H1 (cell line): ENCODE measurements at regions not wholly inside any gene's neighbourhood (a gene's known extent, or its start where the extent isn't known, plus 50 kb on each side); places are given as distances from the start of the nearest gene placed in this dataset.

Source experiments
- CTCF ChIA-PET: fragments of 300-600 bp; sonication (Branson Sonifier 250); formaldehyde crosslinking; loops from one replicate; lab custom pipeline; 2021; ENCODE audit not compliant: partially characterized antibody; lab: Charles Lee
- POLR2A ChIA-PET: fragments of 300-600 bp; sonication (Branson Sonifier 250); formaldehyde crosslinking; loops from one replicate; lab custom pipeline; 2021; ENCODE audit warnings: inconsistent platforms; ENCODE audit not compliant: partially characterized antibody; lab: Charles Lee
- DNase-seq, 2 experiments: peaks; one replicate each; pipeline versions ENCODE4 v3.0.0 to v3.0.0-alpha.2; 2010 to 2022; ENCODE audit warnings: low spot score in 2 of 2, low read depth in 1 of 2, mixed read lengths in 1 of 2
- FAIRE-seq: peaks from 2 replicates; lab custom pipeline; 2011; peaks lifted over from hg19 to GRCh38; lab: Jason Lieb, UNC
- H2AFZ ChIP-seq: 2 replicates; pipeline ENCODE4 v1.8.1; 2012; ENCODE audit warnings: low read length, inconsistent platforms
- H2AK5ac ChIP-seq: 2 replicates; pipeline ENCODE4 v1.6.1; 2013; ENCODE audit warnings: low read depth, low read length
- H2BK120ac ChIP-seq: replicated peaks from 2 replicates; pipeline ENCODE3; 2013; ENCODE audit warnings: low read depth, low read length, inconsistent platforms
- H2BK12ac ChIP-seq: 2 replicates; pipeline ENCODE4 v1.6.1; 2013; ENCODE audit warnings: low read depth, low read length
- H2BK15ac ChIP-seq: 2 replicates; pipeline ENCODE4 v1.6.1; 2013; ENCODE audit warnings: low read length
- H2BK20ac ChIP-seq: 2 replicates; pipeline ENCODE4 v1.6.1; 2013; ENCODE audit warnings: low read length
- H2BK5ac ChIP-seq: 2 replicates; pipeline ENCODE4 v1.6.1; 2013; ENCODE audit warnings: low read depth, low read length
- H3K14ac ChIP-seq: 2 replicates; pipeline ENCODE4 v1.6.1; 2013; ENCODE audit warnings: inconsistent platforms; ENCODE audit not compliant: insufficient read length
- H3K18ac ChIP-seq: 2 replicates; pipeline ENCODE4 v1.6.1; 2013; ENCODE audit warnings: low read length; ENCODE audit errors: extremely low read depth
- H3K23ac ChIP-seq: 2 replicates; pipeline ENCODE4 v1.6.1; 2013; ENCODE audit warnings: inconsistent platforms; ENCODE audit not compliant: insufficient read length
- H3K23me2 ChIP-seq: 2 replicates; pipeline ENCODE4 v1.6.1; 2013; ENCODE audit warnings: low read depth, low read length
- H3K27ac ChIP-seq: 2 replicates; pipeline ENCODE4 v1.6.1; 2011; ENCODE audit warnings: low read depth, low read length, inconsistent platforms
- H3K27me3 ChIP-seq, 4 experiments: replicated peaks in 1 of 4; 1 replicate in 1 of 4; 2 replicates in 3 of 4; pipeline versions ENCODE4 v1.6.1 to v1.8.1; 2011 to 2013; ENCODE audit warnings: low read length in 3 of 4, mild to moderate bottlenecking in 3 of 4, inconsistent platforms in 2 of 4, mixed read lengths in 2 of 4, moderate library complexity in 1 of 4; ENCODE audit not compliant: control insufficient read depth in 3 of 4, insufficient read depth in 3 of 4; ENCODE audit errors: extremely low read depth in 1 of 4
- H3K36me3 ChIP-seq, 4 experiments: 2 replicates each; pipeline versions ENCODE4 v1.6.1 to v1.8.1; 2011 to 2013; ENCODE audit warnings: mild to moderate bottlenecking in 4 of 4, low read length in 3 of 4, moderate library complexity in 2 of 4, control low read depth in 1 of 4, inconsistent platforms in 1 of 4; ENCODE audit not compliant: insufficient read depth in 4 of 4, control insufficient read depth in 2 of 4
- H3K4ac ChIP-seq: replicated peaks from 2 replicates; pipeline ENCODE3; 2013; ENCODE audit warnings: low read length, low read depth, mixed read lengths, inconsistent platforms; ENCODE audit not compliant: insufficient read length
- H3K4me1 ChIP-seq, 4 experiments: replicated peaks in 1 of 4; 1 replicate in 1 of 4; 2 replicates in 3 of 4; pipeline versions ENCODE4 v1.6.1 to v1.8.1; 2011 to 2013; ENCODE audit warnings: low read length in 3 of 4, inconsistent platforms in 2 of 4, mixed read lengths in 1 of 4; ENCODE audit not compliant: insufficient read depth in 4 of 4, control insufficient read depth in 3 of 4
- H3K4me2 ChIP-seq, 2 experiments: 2 replicates each; pipeline versions ENCODE4 v1.6.1 to v1.8.1; 2011 to 2013; ENCODE audit warnings: low read depth in 2 of 2, low read length in 2 of 2, control low read depth in 1 of 2, inconsistent platforms in 1 of 2, mild to moderate bottlenecking in 1 of 2; ENCODE audit not compliant: insufficient read depth in 1 of 2
- H3K4me3 ChIP-seq, 4 experiments: fragments of 200-600, 300-600 bp in 1 of 4; sonication (generic), shearing (Covaris generic), sonication (Bioruptor Twin) in 1 of 4; 2 replicates each; pipeline versions ENCODE4 v1.5.1 to v1.8.1; 2011 to 2016; ENCODE audit warnings: low read length in 4 of 4, low read depth in 3 of 4, control low read depth in 2 of 4, inconsistent platforms in 2 of 4, mild to moderate bottlenecking in 2 of 4, mixed read lengths in 1 of 4, moderate library complexity in 1 of 4; ENCODE audit not compliant: insufficient read depth in 2 of 4; ENCODE audit errors: extremely low read depth in 1 of 4
- H3K56ac ChIP-seq: replicated peaks from 2 replicates; pipeline ENCODE3; 2013; ENCODE audit warnings: low read depth, mild to moderate bottlenecking, mixed read lengths, low read length, inconsistent platforms; ENCODE audit not compliant: insufficient read length
- H3K79me1 ChIP-seq: 2 replicates; pipeline ENCODE4 v1.6.1; 2013; ENCODE audit warnings: low read depth, low read length, control low read depth
- H3K79me2 ChIP-seq, 2 experiments: 2 replicates each; pipeline versions ENCODE4 v1.6.1 to v1.8.1; 2012 to 2013; ENCODE audit warnings: low read length in 2 of 2, mild to moderate bottlenecking in 2 of 2, inconsistent platforms in 1 of 2; ENCODE audit not compliant: insufficient read depth in 2 of 2, control insufficient read depth in 1 of 2
- H3K9ac ChIP-seq, 4 experiments: replicated peaks in 1 of 4; 1 replicate in 1 of 4; 2 replicates in 3 of 4; pipeline versions ENCODE4 v1.6.1 to v1.8.1; 2011 to 2013; ENCODE audit warnings: low read depth in 3 of 4, low read length in 3 of 4, control low read depth in 2 of 4, mild to moderate bottlenecking in 2 of 4, moderate library complexity in 2 of 4, inconsistent platforms in 1 of 4; ENCODE audit errors: extremely low read depth in 1 of 4
- H3K9me3 ChIP-seq, 2 experiments: 2 replicates each; pipeline versions ENCODE4 v1.6.1 to v1.8.1; 2012 to 2013; ENCODE audit warnings: mild to moderate bottlenecking in 2 of 2, moderate library complexity in 2 of 2, control low read depth in 1 of 2, inconsistent platforms in 1 of 2, low read depth in 1 of 2, low read length in 1 of 2, mixed read lengths in 1 of 2; ENCODE audit not compliant: insufficient read depth in 2 of 2
- H4K20me1 ChIP-seq, 2 experiments: replicated peaks in 1 of 2; 2 replicates each; pipeline versions ENCODE3 to v1.8.1; 2011 to 2013; ENCODE audit warnings: inconsistent platforms in 2 of 2, low read length in 2 of 2, mild to moderate bottlenecking in 1 of 2; ENCODE audit not compliant: insufficient read depth in 2 of 2, control insufficient read depth in 1 of 2
- H4K5ac ChIP-seq: 2 replicates; pipeline ENCODE4 v1.6.1; 2013; ENCODE audit warnings: low read length, low read depth, mixed read lengths, inconsistent platforms; ENCODE audit not compliant: insufficient read length
- H4K8ac ChIP-seq: 2 replicates; pipeline ENCODE4 v1.8.0; 2013; ENCODE audit warnings: mild to moderate bottlenecking, moderate library complexity, low read length, inconsistent platforms; ENCODE audit not compliant: insufficient read depth; ENCODE audit errors: extremely low read depth
- H4K91ac ChIP-seq: replicated peaks from 2 replicates; pipeline ENCODE3; 2013; ENCODE audit warnings: low read length, mixed read lengths, inconsistent platforms; ENCODE audit not compliant: insufficient read length
- CBX5 ChIP-seq: fragments of 300-800, 300-1000 bp; sonication (generic); IDR thresholded peaks from 2 replicates; pipeline ENCODE4 v1.7.1; 2016; ENCODE audit warnings: antibody characterized with exemption, low read length, low read depth
- KDM5A ChIP-seq: fragments of 200-600 bp; IDR thresholded peaks from 2 replicates; pipeline ENCODE4 v1.7.1; 2012; ENCODE audit warnings: mild to moderate bottlenecking, low read length, inconsistent platforms, mixed read lengths
- WGBS, 2 experiments: shearing (Covaris generic) in 1 of 2; methylation state at CpG; one replicate each; pipeline versions ENCODE4 v1.1.6 to v1.1.7; 2013 to 2015; ENCODE audit warnings: low lambda C conversion rate in 2 of 2, mixed read lengths in 2 of 2, inconsistent platforms in 1 of 2, low coverage in 1 of 2, missing lambda C conversion rate in 1 of 2; ENCODE audit not compliant: insufficient replicate concordance in 2 of 2, insufficient coverage in 1 of 2, insufficient read length in 1 of 2; ENCODE audit errors: extremely low coverage in 1 of 2, missing lambda C conversion rate in 1 of 2; 5-methylcytosine and 5-hydroxymethylcytosine counted together

GRCh38 chr2:41911033-41911432, 136.8 kb upstream of the PKDCC start:
- Histone ChIP-seq H4K20me1 (no peaks in the 10 kb centered on the region), H2BK20ac (no peak overlapping the region), H4K8ac (no peak overlapping the region), H3K9ac (no peak overlapping the region), H3K79me2 (no peaks in the 10 kb centered on the region), H2BK12ac (no peak overlapping the region), H2AFZ (no peak overlapping the region)
- no peak for FAIRE-seq
- POLR2A ChIA-PET: no interaction called here
- no peak for DNase-seq
- no peak for TF ChIP-seq CBX5
- TF ChIP-seq KDM5A: no peak
- TF ChIP-seq, all 59 proteins: peak for 0
- Histone ChIP-seq H3K23ac (no peak overlapping the region), H3K4ac (no peak overlapping the region), H2BK15ac (no peak overlapping the region), H3K14ac (no peak overlapping the region), H3K36me3 (no peaks in the 10 kb centered on the region), H2BK5ac (no peak overlapping the region), H4K91ac (no peak overlapping the region), H4K5ac (no peak overlapping the region), H3K18ac (no peak overlapping the region), H3K79me1 (no peaks in the 10 kb centered on the region), H2BK120ac (no peak overlapping the region), H3K27me3 (no peaks in the 10 kb centered on the region), H3K23me2 (no peaks in the 10 kb centered on the region; the same call in 1 of the 2 replicates), H2AK5ac (no peak overlapping the region), H3K9me3 (no peaks in the 10 kb centered on the region), H3K56ac (no peak overlapping the region), H3K4me1 (no peaks in the 10 kb centered on the region), H3K27ac (no peak overlapping the region), H3K4me3 (no peak overlapping the region), H3K4me2 (no peak overlapping the region)
- WGBS, 2 experiments: 85% methylated on average over 3 of the region's 3 CpGs; no CpG with 5 or more reads in 1 of the 2 experiments
- CTCF ChIA-PET: no interaction called here
